Adrenal gland (tissue), 9 donors: ENCODE measurements at regions not wholly inside any gene's neighbourhood (a gene's known extent, or its start where the extent isn't known, plus 50 kb on each side); places are given as distances from the start of the nearest gene placed in this dataset.
A peak's percentile ranks its signal among the peaks of the same experiment; 100 is the strongest.

Source experiments
- DNase-seq, 7 donors: peaks; one replicate each; pipeline ENCODE4 v3.0.0-alpha.2; 2019 to 2020
- H3K27ac ChIP-seq, 5 donors: fragments of 200-600 bp; sonication (generic) in 4 of 5; 1 replicate in 3 of 5; 2 replicates in 2 of 5; pipeline versions ENCODE4 v1.5.1 to v1.8.0; 2016 to 2020; ENCODE audit warnings: mild to moderate bottlenecking in 1 of 5
- H3K27me3 ChIP-seq: fragments of 200-600 bp; 2 replicates; pipeline ENCODE4 v1.8.0; 2021
- H3K36me3 ChIP-seq, 2 donors: fragments of 200-600 bp; replicated peaks in 1 of 2; 1 replicate in 1 of 2; 2 replicates in 1 of 2; pipeline versions ENCODE4 v1.5.1 to v1.8.0; 2018 to 2022
- H3K4me1 ChIP-seq, 2 donors: fragments of 200-600 bp; replicated peaks in 1 of 2; 1 replicate in 1 of 2; 2 replicates in 1 of 2; pipeline versions ENCODE4 v1.5.1 to v1.8.0; 2018 to 2021
- H3K4me3 ChIP-seq, 4 donors: fragments of 200-600 bp; sonication (generic) in 3 of 4; one replicate each; pipeline ENCODE4 v1.5.1; 2016 to 2018
- H3K9me3 ChIP-seq, 3 donors: fragments of 200-600 bp; sonication (generic) in 1 of 3; replicated peaks in 1 of 3; 1 replicate in 2 of 3; 2 replicates in 1 of 3; pipeline versions ENCODE4 v1.5.1 to v1.8.0; 2016 to 2021
- CTCF ChIP-seq, 6 experiments: fragments of 450-650 bp in 4 of 6; fragments of 200-600 bp in 2 of 6; sonication (generic) in 1 of 6; IDR thresholded peaks; 1 replicate in 5 of 6; 2 replicates in 1 of 6; pipeline versions ENCODE4 v1.5.1 to v1.8.0; 2016 to 2021; ENCODE audit warnings: antibody characterized with exemption in 6 of 6, mild to moderate bottlenecking in 2 of 6, moderate library complexity in 1 of 6
- POLR2A ChIP-seq, 2 donors: fragments of 450-650 bp; IDR thresholded peaks; one replicate each; pipeline ENCODE4 v1.6.1; 2017; ENCODE audit warnings: antibody characterized with exemption in 2 of 2, mild to moderate bottlenecking in 2 of 2, moderate library complexity in 1 of 2
- WGBS, 4 donors: extraction: QIAGEN DNeasy Blood & Tissue Kit in 2 of 4; methylation state at CpG; one replicate each; pipeline versions ENCODE4 v1.1.5 to v1.1.7; 2013 to 2017; 5-methylcytosine and 5-hydroxymethylcytosine counted together
- intact Hi-C, 2 donors: fragments of 100-400 bp; cut with DNase I; formaldehyde crosslinking; loops; one replicate each; pipeline versions ENCODE4 v1.14.1 to v1.15.0; 2022 to 2023
- donor health status: healthy with polysubstance abuse.
- donor health status: Bipolar disorder and iron deficiency.
- donor health status: DM: yes; HTN: yes; CAD: no.
- donor health status: DM: no; HTN: no; CAD: no.
- donor health status: DM: no; HTN: no; CAD: no.

GRCh38 chr5:109483395-109483971 lies 73.7 kb upstream of the PJA2 start:
- WGBS, 4 donors: 55 to 74% (median 67%) methylated on average over 2 of the region's 2 CpGs
- Histone ChIP-seq H3K4me3 (no peak overlapping the region), H3K36me3 (no peaks in the 10 kb centered on the region), H3K9me3 (no peaks in the 10 kb centered on the region), H3K27ac (no peak overlapping the region), H3K27me3 (no peaks in the 10 kb centered on the region), H3K4me1 (peaks cover 0 to 17% of the 10 kb centered on the region in 2 donors)
- intact Hi-C loops: no loop called here
- no peak for TF ChIP-seq POLR2A (IDR thresholded peaks at IDR 0.05)
- TF ChIP-seq CTCF (IDR thresholded peaks at IDR 0.05): no peak
- no peak for DNase-seq

- DNase-seq: no peak
- no peak overlapping the region for H3K4me3 ChIP-seq
- H3K4me1 ChIP-seq: peaks cover 0 to 17% of the 10 kb centered on the region in 2 donors
- H3K9me3 ChIP-seq: no peaks in the 10 kb centered on the region
- TF ChIP-seq POLR2A (IDR thresholded peaks at IDR 0.05) (no peak), CTCF (IDR thresholded peaks at IDR 0.05) (no peak)
- no peaks in the 10 kb centered on the region for H3K36me3 ChIP-seq
- WGBS, 4 donors: 76 to 89% (median 86%) methylated on average over 5 of the region's 5 CpGs
- intact Hi-C loops: no loop called here
- H3K27ac ChIP-seq: no peak overlapping the region
- no peaks in the 10 kb centered on the region for H3K27me3 ChIP-seq
Observed at GRCh38 chr5:109482748-109483147, 73.0 kb upstream of the PJA2 start.

- Histone ChIP-seq H3K4me1 (peaks cover 0 to 9% of the 10 kb centered on the region in 2 donors), H3K36me3 (no peaks in the 10 kb centered on the region), H3K9me3 (no peaks in the 10 kb centered on the region), H3K27ac (no peak overlapping the region), H3K4me3 (no peak overlapping the region), H3K27me3 (no peaks in the 10 kb centered on the region)
- TF ChIP-seq CTCF (IDR thresholded peaks at IDR 0.05) (peak; percentile 13 to 49 (median 37)), POLR2A (IDR thresholded peaks at IDR 0.05) (no peak)
- intact Hi-C loops: no loop called here
- WGBS, 4 donors: 80 to 91% (median 83%) methylated on average over 2 of the region's 2 CpGs
- no peak for DNase-seq
Observed at GRCh38 chr5:109479260-109479860, 69.6 kb upstream of the PJA2 start.

GRCh38 chr5:109478830-109479229 lies 69.1 kb upstream of the PJA2 start:
- Histone ChIP-seq H3K27ac (no peak overlapping the region), H3K4me3 (no peak overlapping the region), H3K27me3 (no peaks in the 10 kb centered on the region), H3K9me3 (no peaks in the 10 kb centered on the region), H3K4me1 (peaks cover 0 to 5% of the 10 kb centered on the region in 2 donors), H3K36me3 (no peaks in the 10 kb centered on the region)
- intact Hi-C loops: no loop called here
- TF ChIP-seq POLR2A (IDR thresholded peaks at IDR 0.05) (no peak), CTCF (IDR thresholded peaks at IDR 0.05) (no peak)
- no peak for DNase-seq
